Stimulated activated CD4-positive, alpha-beta T cell treated with anti-CD3 and anti-CD28 coated beads, Interleukin-1b, Interleukin-23, amount 100 ng/mL, for 48 hours (primary cell): ENCODE measurements at regions not wholly inside any gene's neighbourhood (a gene's known extent, or its start where the extent isn't known, plus 50 kb on each side); places are given as distances from the start of the nearest gene placed in this dataset.
"Not testable (repeated sequence)": the region's sequence is repeated elsewhere in the genome, so short reads cannot be mapped to it uniquely, and the experiment has no call there.

Experiments
- DNase-seq: peaks from one replicate; pipeline ENCODE4 v3.0.0-alpha.2; 2020

GRCh38 chr12:56872366-56872765 lies 61.8 kb downstream of the SDR9C7 start:
- no peak for DNase-seq

GRCh38 chr12:56867216-56867615 lies 67.0 kb downstream of the SDR9C7 start:
- DNase-seq = no peak

DNA sequence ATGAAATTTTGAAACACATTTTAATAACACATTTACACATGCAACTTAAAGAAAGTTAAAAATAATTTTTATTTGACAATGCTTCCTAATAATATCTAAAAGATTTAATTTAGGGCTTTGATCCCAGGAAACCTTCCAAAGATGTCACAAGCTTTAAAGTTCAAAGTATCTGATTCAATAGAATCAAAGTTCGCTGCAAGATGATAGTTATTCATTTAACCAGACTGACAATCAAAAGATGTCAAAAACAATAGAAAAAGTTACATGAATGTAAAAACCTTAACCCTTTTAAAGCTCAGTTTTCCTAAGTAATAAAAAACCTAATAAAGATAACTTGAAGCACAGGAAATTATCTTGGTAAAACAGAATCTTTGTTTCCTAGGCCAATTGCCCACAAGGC lies 67.7 kb downstream of the SDR9C7 start:
- DNase-seq = no peak

DNA sequence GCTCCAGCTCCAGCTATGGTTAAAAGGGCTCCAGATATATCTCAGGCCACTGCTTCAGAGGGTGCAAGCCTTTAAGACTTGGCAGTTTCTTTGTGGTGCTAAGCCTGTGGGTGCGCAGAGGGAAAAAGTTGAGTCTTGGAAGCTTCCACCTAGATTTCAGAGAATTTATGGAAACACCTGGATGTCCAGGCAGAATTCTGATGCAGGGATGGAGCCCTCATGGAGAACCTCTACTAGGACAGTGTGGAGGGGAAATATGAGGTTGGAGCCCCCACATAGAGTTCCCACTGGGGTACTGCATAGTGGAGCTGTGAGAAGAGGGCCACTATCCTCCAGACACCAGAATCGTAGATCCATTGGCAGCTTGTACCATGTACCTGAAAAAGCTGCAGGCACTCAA lies 69.9 kb downstream of the SDR9C7 start:
- DNase-seq = no peak

GRCh38 chr12:56863789-56864188 lies 70.4 kb downstream of the SDR9C7 start:
- no peak for DNase-seq

DNA sequence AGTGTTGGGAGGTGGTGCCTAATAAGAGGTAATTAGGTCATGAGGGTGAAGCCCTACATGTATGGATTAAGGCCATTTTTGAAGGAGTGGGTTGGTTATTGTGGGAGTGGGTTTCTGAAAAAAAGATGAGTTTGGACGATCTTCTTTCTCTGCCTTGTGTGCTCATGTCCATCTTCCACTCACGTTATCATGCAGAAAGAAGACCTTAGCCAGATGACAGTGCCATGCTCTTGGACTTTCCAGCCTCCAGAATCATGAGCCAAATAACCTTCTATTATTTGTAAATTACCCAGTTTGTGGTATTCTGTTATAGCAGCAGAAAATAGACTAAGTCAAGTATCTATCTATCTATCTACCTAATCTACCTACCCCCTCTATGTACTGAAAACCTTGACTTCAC lies 71.9 kb downstream of the SDR9C7 start:
- no peak for DNase-seq

DNA sequence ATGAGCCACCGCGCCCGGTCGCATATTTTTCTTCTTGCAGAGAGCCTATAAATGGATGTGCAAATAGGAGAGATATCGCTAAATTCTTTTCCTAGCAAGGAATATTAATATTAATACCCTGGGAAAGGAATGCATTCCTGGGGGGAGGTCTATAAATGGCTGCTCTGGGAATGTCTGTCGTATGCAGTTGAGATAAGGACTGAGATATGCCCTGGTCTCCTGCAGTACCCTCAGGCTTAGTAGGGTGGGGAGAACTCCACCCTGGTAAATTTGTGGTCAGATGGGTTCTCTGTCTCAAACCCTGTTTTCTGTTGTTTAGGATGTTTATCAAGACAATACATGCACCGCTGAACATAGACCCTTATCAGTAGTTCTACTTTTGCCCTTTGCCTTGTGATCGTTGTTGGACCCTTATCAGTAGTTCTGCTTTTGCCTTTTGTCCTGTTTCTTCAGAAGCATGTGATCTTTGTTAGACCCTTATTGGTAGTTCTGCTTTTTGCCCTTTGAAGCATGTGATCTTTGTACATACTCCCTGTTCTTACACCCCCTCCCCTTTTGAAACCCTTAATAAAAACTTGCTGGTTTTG lies 80.7 kb downstream of the SDR9C7 start:
- DNase-seq = not testable (repeated sequence)

DNA sequence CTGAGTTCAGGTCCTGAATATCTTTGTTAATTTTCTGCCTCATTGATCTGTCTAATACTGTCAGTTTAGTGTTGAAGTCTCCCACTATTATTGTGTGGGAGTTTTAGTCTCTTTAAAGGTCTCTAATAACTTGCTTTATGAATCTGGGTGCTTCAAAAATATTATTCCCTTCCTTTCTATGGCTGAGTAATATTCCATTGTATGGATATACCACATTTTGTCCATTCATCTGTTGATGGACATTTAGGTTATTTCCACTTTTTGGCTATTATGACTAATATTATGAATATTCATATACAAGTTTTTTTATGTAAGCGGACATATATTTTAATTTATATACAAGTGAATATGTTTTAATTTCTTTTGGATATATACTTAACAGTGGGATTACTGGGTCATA lies 82.7 kb downstream of the SDR9C7 start:
- no peak for DNase-seq

DNA sequence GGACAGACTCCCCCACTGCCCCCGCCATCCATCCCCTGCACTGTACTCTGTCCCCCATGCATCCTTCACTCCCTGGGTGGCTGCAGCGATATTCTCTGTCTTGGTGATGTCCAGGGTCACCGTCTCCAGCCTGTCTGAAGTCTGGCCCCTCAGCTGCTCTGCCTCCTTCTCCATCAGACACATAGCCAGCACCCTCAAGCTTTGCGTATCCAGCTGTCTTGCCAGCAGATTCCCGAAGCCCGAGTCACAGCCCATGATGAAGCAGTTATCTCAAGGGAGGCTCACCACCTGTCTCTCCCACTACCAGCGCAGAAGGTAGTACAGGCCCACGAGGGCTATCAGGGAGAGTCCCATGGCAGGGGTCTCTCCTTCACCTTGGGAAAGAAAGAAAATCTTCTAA lies 77.8 kb downstream of the HSD17B6 start:
- DNase-seq = no peak

DNA sequence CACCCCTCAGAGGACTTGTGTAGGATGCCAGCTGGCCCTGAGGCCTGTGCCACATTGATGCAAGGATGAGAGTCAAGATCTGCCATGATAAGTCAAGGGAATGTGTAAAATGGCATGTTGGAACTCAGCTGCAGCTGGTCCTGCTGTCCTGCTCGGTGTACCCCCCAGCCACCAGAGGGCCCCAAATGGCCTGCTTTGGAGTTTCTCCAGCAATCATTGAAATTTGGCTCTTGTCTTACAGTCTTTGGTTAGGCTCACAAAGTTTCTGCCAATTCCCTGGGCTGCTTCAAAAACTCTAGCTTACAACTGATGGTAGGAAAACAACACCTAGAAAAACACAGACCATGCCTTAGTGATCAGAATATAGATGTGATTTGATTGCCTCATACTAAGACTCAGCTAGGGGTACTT lies 76.8 kb downstream of the HSD17B6 start:
- DNase-seq = peak; percentile 15

GRCh38 chr12:56839489-56839848 lies 76.3 kb downstream of the HSD17B6 start:
- DNase-seq = no peak

DNA sequence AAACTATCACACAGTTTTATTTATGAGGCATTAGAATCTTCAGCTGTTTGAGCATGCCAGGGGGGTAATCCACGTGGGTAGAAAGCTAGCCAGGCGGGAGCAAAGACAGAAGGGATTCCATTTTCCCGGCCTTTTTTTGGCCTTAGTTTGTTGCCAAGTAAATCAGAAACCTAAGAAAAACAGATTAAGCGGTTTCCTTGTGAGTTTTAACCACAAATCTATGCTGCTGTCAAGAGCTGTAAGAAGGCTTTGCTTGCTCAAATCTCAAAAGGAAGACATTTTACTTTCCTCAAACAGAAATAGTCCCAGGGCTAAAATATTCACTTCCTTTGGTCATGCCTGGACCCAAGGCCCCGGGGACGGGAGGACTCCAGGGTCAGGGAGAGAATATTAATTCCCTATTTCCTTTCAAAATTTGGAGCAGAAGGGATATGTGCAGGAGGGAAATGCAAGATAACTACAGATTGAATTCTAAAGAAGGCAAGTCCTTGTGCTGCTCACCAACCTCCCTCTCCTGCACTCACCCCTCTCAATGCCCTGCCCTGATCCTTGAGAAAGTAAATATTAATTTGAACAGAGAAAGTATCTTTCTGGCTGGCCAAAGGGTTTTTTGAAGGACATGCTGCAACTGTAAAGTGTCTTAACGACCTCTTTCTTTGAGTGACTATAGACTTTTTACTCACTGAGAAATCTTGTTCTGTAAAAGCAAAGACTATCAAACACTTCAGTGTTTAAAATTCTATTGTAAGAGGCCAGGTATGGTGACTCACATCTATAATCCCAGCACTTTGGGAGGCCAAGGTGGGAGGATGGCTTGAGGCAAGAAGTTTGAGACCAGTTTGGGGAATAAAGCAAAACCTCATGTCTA lies 75.7 kb downstream of the HSD17B6 start:
- no peak for DNase-seq
